MM.1S (cell line): ENCODE measurements at regions not wholly inside any gene's neighbourhood (a gene's known extent, or its start where the extent isn't known, plus 50 kb on each side); places are given as distances from the start of the nearest gene placed in this dataset.

ENCODE experiments used
- DNase-seq: peaks from one replicate; pipeline ENCODE4 v3.0.0-alpha.2; 2015
- H2AFZ ChIP-seq: fragments of 300-600 bp; sonication (generic); 2 replicates; pipeline ENCODE4 v1.6.0; 2016; ENCODE audit warnings: antibody characterized with exemption, low read length
- H3F3A ChIP-seq: fragments of 300-600 bp; sonication (generic); 2 replicates; pipeline ENCODE4 v1.6.1; 2016; ENCODE audit warnings: mild to moderate bottlenecking, antibody characterized with exemption, low read length, moderate library complexity, mixed read lengths; ENCODE audit not compliant: insufficient read depth
- H3K27ac ChIP-seq: fragments of 300-600 bp; sonication (generic); 2 replicates; pipeline ENCODE4 v1.5.1; 2016; ENCODE audit warnings: mild to moderate bottlenecking, low read length
- H3K27me3 ChIP-seq: fragments of 300-600 bp; sonication (generic); replicated peaks from 2 replicates; pipeline ENCODE4 v1.6.0; 2016; ENCODE audit warnings: low read length; ENCODE audit not compliant: insufficient read depth
- H3K36me3 ChIP-seq: fragments of 300-600 bp; sonication (generic); replicated peaks from 2 replicates; pipeline ENCODE4 v1.6.1; 2016; ENCODE audit warnings: mild to moderate bottlenecking, low read length, mixed read lengths; ENCODE audit not compliant: insufficient read depth
- H3K4me1 ChIP-seq: fragments of 300-600 bp; sonication (generic); 2 replicates; pipeline ENCODE4 v1.6.1; 2016; ENCODE audit warnings: low read length, mixed read lengths
- H3K4me2 ChIP-seq: fragments of 300-600 bp; sonication (generic); 2 replicates; pipeline ENCODE4 v1.6.0; 2016; ENCODE audit warnings: low read depth, low read length
- H3K4me3 ChIP-seq: fragments of 300-600 bp; sonication (generic); 2 replicates; pipeline ENCODE4 v1.5.1; 2016; ENCODE audit warnings: low read length, mixed read lengths
- H3K79me2 ChIP-seq: fragments of 300-600 bp; sonication (generic); 2 replicates; pipeline ENCODE4 v1.6.1; 2016; ENCODE audit warnings: mixed run types, low read length, mixed read lengths
- H3K9ac ChIP-seq: fragments of 300-600 bp; sonication (generic); 2 replicates; pipeline ENCODE4 v1.6.1; 2016; ENCODE audit warnings: low read length, mixed read lengths
- H3K9me2 ChIP-seq: fragments of 300-600 bp; sonication (generic); replicated peaks from 2 replicates; pipeline ENCODE4 v1.6.1; 2016; ENCODE audit warnings: mild to moderate bottlenecking, low read length, mixed read lengths; ENCODE audit not compliant: insufficient read depth
- H3K9me3 ChIP-seq: fragments of 300-600 bp; sonication (generic); replicated peaks from 2 replicates; pipeline ENCODE4 v1.6.1; 2016; ENCODE audit warnings: mild to moderate bottlenecking, low read length, mixed read lengths; ENCODE audit not compliant: insufficient read depth
- H4K20me1 ChIP-seq: fragments of 300-600 bp; sonication (generic); 2 replicates; pipeline ENCODE4 v1.6.1; 2016; ENCODE audit warnings: mild to moderate bottlenecking, low read length, moderate library complexity, mixed read lengths; ENCODE audit not compliant: insufficient read depth
- EZH2 ChIP-seq: fragments of 300-600 bp; sonication (generic); optimal IDR thresholded peaks from 2 replicates; pipeline ENCODE3; 2017; ENCODE audit warnings: low read depth, mild to moderate bottlenecking, antibody characterized with exemption, low read length, mixed read lengths
- EZH2phosphoT487 ChIP-seq: fragments of 300-600 bp; sonication (generic); IDR thresholded peaks from 2 replicates; pipeline ENCODE4 v1.6.1; 2018; ENCODE audit warnings: antibody characterized with exemption, low read length
- TF ChIP-seq, protein P1 (sequence below): fragments of 300-600 bp; sonication (generic); IDR thresholded peaks from 2 replicates; pipeline ENCODE4 v1.5.1; 2016; ENCODE audit warnings: antibody characterized with exemption, low read length, mixed read lengths

DNA sequence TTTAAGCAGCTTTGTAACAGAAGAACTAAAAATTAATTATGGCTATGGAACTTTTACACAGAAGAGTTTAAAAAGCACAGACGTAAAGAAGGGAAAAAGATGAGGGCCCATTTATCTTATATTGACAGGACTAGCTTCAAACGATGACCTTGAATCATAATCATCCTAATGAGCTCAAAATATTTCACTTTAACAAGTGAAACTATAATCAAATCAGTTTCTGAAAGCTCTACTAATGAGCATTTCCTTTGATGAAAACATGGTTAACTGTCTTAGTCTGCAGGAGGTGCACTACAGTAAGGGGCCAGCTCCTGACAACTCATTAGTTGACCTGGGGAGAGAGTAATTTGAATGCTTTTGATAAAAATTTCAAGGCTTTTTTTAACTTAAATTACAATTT lies 228.0 kb upstream of the DEFB112 start:
- Histone ChIP-seq H3K9me2 (no peaks in the 10 kb centered on the region), H2AFZ (peak overlapping the region; percentile 66), H3K27me3 (no peaks in the 10 kb centered on the region), H3K4me1 (peaks cover 25% of the 10 kb centered on the region), H3K36me3 (no peaks in the 10 kb centered on the region), H3F3A (peaks cover 15% of the 10 kb centered on the region), H3K4me2 (peak overlapping the region; percentile 93), H3K9me3 (no peaks in the 10 kb centered on the region), H4K20me1 (no peaks in the 10 kb centered on the region), H3K27ac (peak overlapping the region; percentile 91), H3K9ac (peak overlapping the region; percentile 59; the same call in 1 of the 2 replicates), H3K79me2 (no peaks in the 10 kb centered on the region), H3K4me3 (peak overlapping the region; percentile 44)
- TF ChIP-seq, protein P1, sequence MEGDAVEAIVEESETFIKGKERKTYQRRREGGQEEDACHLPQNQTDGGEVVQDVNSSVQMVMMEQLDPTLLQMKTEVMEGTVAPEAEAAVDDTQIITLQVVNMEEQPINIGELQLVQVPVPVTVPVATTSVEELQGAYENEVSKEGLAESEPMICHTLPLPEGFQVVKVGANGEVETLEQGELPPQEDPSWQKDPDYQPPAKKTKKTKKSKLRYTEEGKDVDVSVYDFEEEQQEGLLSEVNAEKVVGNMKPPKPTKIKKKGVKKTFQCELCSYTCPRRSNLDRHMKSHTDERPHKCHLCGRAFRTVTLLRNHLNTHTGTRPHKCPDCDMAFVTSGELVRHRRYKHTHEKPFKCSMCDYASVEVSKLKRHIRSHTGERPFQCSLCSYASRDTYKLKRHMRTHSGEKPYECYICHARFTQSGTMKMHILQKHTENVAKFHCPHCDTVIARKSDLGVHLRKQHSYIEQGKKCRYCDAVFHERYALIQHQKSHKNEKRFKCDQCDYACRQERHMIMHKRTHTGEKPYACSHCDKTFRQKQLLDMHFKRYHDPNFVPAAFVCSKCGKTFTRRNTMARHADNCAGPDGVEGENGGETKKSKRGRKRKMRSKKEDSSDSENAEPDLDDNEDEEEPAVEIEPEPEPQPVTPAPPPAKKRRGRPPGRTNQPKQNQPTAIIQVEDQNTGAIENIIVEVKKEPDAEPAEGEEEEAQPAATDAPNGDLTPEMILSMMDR = peak; percentile 23
- TF ChIP-seq EZH2 = no peak
- DNase-seq = peak; percentile 63

DNA sequence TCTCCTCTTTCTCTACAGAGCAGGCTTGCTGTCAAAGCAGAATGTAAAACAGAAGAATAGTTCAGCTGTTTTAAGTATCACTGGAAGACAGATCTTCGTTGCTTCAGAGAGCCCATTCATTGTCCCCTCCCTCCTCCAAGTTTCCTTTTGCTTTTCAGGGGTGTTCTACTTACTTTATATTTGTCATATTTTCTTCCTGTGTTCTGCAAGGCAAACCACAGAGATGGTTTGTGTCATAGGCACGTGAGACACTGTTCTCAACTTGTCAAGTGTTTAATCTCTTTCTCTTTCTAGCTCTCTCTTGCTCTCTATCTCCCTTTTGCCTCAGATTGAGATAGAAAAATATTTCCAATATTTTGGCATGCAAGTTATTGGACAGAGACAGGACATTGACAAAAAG lies 228.9 kb upstream of the DEFB112 start:
- Histone ChIP-seq H3K9ac (peak overlapping the region; percentile 59), H3F3A (peaks cover 15% of the 10 kb centered on the region), H3K9me2 (no peaks in the 10 kb centered on the region), H3K4me2 (peak overlapping the region; percentile 93), H3K36me3 (no peaks in the 10 kb centered on the region), H3K79me2 (no peaks in the 10 kb centered on the region), H3K27ac (peak overlapping the region; percentile 91), H3K9me3 (no peaks in the 10 kb centered on the region), H3K4me3 (peak overlapping the region; percentile 44), H4K20me1 (no peaks in the 10 kb centered on the region), H3K27me3 (no peaks in the 10 kb centered on the region), H2AFZ (peak overlapping the region; percentile 66), H3K4me1 (peaks cover 22% of the 10 kb centered on the region)
- DNase-seq = peak; percentile 78
- TF ChIP-seq EZH2phosphoT487 (no peak), EZH2 (no peak)
- TF ChIP-seq, protein P1 = no peak

DNA sequence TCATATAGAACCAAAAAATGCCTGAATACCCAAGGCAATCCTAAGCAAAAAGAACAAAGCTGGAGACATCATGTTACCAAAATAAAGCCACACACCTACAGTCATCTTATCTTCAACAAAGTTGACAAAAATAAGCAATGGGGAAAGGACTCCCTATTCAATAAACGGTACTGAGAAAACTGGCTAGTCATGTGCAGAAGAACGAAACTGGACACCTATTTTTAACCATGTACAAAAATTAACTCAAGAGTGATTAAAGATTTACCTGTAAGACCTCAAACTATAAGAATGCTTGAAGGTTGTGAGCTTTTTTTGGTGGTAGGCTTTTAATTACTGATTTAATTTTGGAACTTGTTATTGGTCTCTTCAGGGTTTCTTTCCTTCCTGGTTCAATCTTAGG lies 236.0 kb upstream of the DEFB112 start:
- H3K4me2 ChIP-seq = peak overlapping the region; percentile 67
- H3K27me3 ChIP-seq = no peaks in the 10 kb centered on the region
- 0 out of 2 replicates have a peak, but pooled peaks cover 9% of the 10 kb centered on the region for H3F3A ChIP-seq
- H3K4me1 ChIP-seq = peaks cover 27% of the 10 kb centered on the region
- peak overlapping the region; percentile 16; the same call in 1 of the 2 replicates for H3K4me3 ChIP-seq
- no peaks in the 10 kb centered on the region for H3K79me2 ChIP-seq
- no peak for TF ChIP-seq EZH2phosphoT487
- no peak for TF ChIP-seq EZH2
- TF ChIP-seq, protein P1 = no peak
- peak; percentile 67 for DNase-seq
- no peak overlapping the region for H3K9ac ChIP-seq
- H2AFZ ChIP-seq = peak overlapping the region; percentile 40; the same call in 1 of the 2 replicates
- no peaks in the 10 kb centered on the region for H4K20me1 ChIP-seq
- H3K27ac ChIP-seq = peak overlapping the region; percentile 69; the same call in 1 of the 2 replicates
- no peaks in the 10 kb centered on the region for H3K9me3 ChIP-seq
- H3K9me2 ChIP-seq = no peaks in the 10 kb centered on the region
- no peaks in the 10 kb centered on the region for H3K36me3 ChIP-seq
